HEK293 (cell line): ENCODE measurements at regions not wholly inside any gene's neighbourhood (a gene's known extent, or its start where the extent isn't known, plus 50 kb on each side); places are given as distances from the start of the nearest gene placed in this dataset.

Experiments used
- CTCF ChIP-seq: fragments of 450-650 bp; formaldehyde crosslinking; IDR thresholded peaks from 2 replicates; pipeline ENCODE4 v1.5.1; 2016; ENCODE audit warnings: missing biosample characterization, missing genetic modification characterization
- KLF10 ChIP-seq: fragments of 450-650 bp; IDR thresholded peaks from 2 replicates; pipeline ENCODE4 v1.5.1; 2018; ENCODE audit warnings: missing biosample characterization, mild to moderate bottlenecking, missing genetic modification characterization
- OSR2 ChIP-seq: fragments of 450-650 bp; formaldehyde crosslinking; IDR thresholded peaks from 2 replicates; pipeline ENCODE4 v1.5.1; 2016; ENCODE audit warnings: missing biosample characterization, missing genetic modification characterization
- RBAK ChIP-seq: fragments of 450-650 bp; formaldehyde crosslinking; IDR thresholded peaks from 2 replicates; pipeline ENCODE4 v1.5.1; 2016; ENCODE audit warnings: missing biosample characterization, missing genetic modification characterization
- ZNF335 ChIP-seq: fragments of 450-650 bp; formaldehyde crosslinking; conservative IDR thresholded peaks from 2 replicates; pipeline ENCODE4 v1.5.1; 2016; ENCODE audit warnings: missing biosample characterization, missing genetic modification characterization
- ZNF639 ChIP-seq: fragments of 450-650 bp; formaldehyde crosslinking; IDR thresholded peaks from 2 replicates; pipeline ENCODE4 v1.5.1; 2016; ENCODE audit warnings: missing biosample characterization, missing genetic modification characterization

GRCh38 chr12:89239534-89239933 is 112.8 kb downstream of the DUSP6 start:
- no peak for TF ChIP-seq CTCF
- no peak for TF ChIP-seq ZNF335 (tag by site-specific recombination)
- TF ChIP-seq ZNF639 (tag by site-specific recombination), result no peak
- no peak for TF ChIP-seq KLF10
- no peak for TF ChIP-seq RBAK (tag by site-specific recombination)
- TF ChIP-seq OSR2 (tag by site-specific recombination), result no peak
